NK-92 treated with Interleukin-12 subunit alpha and Interleukin-12 subunit beta, amount 100 ng/mL, for 24 hours (cell line): ENCODE measurements at regions not wholly inside any gene's neighbourhood (a gene's known extent, or its start where the extent isn't known, plus 50 kb on each side); places are given as distances from the start of the nearest gene placed in this dataset.
"Not testable (repeated sequence)": the region's sequence is repeated elsewhere in the genome, so short reads cannot be mapped to it uniquely, and the experiment has no call there.

Source experiments
- DNase-seq: peaks from one replicate; lab custom pipeline; 2025; lab: John Stamatoyannopoulos, UW

GRCh38 chr2:160730296-160730995, 236.8 kb upstream of the RBMS1 start:
- no peak for DNase-seq

GRCh38 chr2:160731415-160731814, 237.8 kb upstream of the RBMS1 start:
- DNase-seq = no peak

- no peak for DNase-seq
Observed at GRCh38 chr2:160731856-160732255, 238.2 kb upstream of the RBMS1 start.

DNA sequence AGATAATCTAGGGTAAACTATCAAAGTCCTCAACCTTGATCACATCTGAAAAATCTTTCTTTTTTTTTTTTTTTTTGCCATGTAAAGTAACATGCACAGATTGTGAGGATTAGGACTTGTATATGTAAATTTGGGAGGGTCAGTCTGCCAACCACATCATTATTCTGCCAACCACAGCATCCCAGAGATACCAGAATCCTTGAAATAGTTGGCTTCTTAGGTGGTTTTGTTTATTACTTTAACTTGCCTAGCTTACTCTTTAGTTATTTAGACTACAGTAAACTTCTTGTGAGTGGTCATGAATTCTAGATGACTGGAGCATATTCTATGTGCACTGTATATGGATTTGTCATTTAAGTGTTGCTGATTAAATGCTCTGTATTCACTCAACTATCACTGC, 242.1 kb upstream of the RBMS1 start:
- DNase-seq = no peak

DNA sequence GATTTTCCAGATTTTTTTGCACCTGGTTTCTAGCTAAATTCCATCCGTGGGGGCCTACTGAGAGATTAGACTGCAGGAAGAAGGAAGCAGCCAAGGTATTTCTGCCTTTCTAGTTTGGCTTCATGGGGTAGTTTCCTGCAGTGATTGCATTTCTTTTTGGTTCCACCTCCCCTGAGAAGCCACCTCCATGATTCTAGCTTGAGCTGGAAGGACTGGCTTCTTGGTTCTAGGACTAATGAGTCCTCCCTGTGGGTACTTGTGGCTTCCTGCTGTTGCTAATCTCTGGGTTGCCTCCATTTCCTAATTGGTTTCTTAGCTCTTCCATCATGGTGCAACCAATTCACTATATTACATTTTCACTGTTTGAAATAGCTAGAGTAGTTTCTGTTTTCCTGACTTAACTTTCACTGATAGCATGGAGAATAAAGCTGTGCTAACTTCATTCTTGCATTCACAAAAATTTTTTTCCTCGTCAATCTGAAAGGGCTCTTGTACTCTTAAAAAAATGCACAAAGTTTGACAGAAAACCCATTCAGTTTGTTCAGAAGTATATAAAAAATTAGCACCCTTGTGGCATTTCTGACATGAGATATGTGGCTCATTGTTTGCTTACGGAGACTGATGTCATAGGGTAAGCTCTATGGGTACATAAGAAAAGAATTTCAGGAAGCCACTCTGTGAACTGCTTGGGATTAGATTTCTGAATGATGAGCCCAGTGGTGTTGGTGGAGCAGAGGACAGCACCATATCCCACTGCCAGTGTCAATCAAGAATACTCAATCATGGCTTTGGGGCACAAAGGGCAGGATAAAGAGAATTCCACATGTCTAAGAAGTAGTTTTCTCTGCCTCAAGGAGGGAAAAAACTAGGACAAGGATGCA, 242.8 kb upstream of the RBMS1 start:
- DNase-seq = no peak

DNA sequence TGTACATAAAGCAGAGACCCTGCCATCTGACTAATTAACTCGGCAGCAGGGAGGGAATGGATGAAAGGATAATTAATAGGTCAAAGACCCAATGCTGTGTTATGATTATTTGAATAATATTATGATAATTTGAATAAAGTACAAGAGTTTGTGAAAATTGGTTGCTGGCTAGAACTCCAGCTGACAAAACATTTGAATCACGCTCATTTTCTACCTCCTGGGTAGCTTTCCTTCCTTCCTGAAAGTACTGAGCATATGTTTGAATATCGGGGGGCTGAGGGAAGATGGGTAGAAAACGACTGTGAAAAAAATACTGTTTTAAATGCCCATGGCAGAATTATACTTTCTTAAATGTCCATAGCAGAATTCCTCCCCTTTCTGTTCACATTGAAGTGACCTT, 243.6 kb upstream of the RBMS1 start:
- no peak for DNase-seq

- DNase-seq = no peak
Observed at GRCh38 chr2:160741271-160741670, 247.7 kb upstream of the RBMS1 start.

GRCh38 chr2:160741815-160742214, 248.2 kb upstream of the RBMS1 start:
- DNase-seq = no peak

DNA sequence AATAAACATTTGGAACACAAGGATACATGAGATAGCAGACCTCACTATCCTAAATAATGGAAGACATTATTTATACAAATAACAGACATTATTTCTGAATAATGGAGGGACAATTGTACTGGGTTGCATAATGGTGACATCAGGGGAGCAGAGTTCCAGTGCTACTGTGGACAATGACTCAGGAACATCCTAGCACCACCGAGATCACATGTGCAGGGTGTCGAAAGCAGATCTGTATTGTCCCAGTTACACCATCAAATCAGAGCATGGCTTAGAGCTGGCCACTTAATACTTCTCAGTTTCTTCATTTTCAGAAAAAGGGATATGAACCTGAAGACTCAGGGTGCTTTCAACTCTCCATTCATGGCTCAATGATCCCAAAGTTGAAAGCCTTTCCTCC, 249.1 kb upstream of the RBMS1 start:
- no peak for DNase-seq

DNA sequence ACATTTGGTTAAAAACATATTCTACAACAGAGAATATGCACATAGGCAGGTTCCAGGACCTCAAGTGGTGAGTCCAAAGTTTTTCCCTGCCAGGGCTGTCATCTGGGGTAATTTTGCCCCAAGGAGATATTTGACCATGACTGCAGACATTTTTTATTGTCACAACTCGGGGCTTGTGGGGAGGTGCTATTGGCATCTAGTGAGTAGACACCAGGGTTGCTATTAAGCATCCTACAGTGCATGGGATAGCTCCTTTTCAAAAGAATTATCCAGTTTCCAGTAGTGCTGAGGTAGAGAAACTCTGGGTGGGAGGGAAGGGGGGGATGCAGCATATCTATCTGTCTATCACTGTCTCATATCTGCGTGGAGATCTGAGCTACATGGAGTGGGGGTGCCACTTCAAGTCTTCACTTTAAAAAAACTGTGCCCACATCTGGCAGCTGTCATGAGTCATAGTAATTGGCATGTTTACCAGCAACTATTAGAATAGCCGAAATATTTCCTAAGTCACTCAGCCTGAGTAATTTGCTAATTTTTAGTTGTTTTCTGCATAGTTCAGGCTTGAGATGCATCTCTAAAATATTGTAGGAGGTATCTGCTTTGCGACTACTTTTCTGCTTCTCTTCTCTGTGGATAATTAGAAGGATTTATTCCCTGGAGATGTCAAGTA, 254.0 kb upstream of the RBMS1 start:
- no peak for DNase-seq

GRCh38 chr2:160751021-160751420, 257.4 kb upstream of the RBMS1 start:
- no peak for DNase-seq

DNA sequence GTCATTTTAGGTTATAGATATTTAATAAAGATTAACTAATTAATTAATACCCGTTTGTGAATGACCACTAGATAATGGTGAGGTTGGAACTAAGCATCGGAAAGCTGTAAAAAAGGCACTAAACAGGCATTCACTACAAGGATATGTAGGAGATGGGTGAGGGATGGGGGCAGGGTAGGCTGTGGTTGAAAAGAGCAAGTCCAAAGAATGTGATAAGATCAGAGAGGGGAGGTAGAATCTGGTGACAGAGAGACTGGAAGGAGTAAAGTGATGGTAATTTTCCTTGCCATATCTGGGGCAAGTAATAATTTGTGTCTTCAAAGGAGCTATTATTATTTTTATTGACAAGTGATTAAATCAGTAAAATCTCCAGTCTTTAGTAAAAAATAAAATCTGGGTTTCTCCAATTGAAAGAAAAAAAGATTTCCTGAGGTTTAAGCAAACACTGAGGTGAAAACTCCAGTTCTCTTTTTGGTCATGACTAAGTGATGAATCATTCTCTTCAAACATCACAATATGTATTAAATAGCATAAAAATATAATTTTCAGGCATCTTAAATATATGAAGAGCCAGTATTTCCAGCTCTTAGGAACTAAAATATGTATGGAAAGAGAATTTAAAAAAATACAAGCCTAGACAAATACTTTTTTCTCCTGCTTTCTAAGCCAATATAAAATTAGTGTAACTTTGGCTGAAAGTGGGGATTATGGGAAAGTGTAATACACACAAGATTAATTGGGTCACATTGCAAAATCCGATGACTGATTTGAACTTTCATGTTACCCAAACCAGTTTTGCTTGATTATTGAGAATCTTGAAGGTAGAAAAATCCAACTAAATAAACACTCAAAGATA, 259.1 kb upstream of the RBMS1 start:
- peak; percentile 8 for DNase-seq

- no peak for DNase-seq
Observed at GRCh38 chr2:160753331-160753654, 259.7 kb upstream of the RBMS1 start.

DNA sequence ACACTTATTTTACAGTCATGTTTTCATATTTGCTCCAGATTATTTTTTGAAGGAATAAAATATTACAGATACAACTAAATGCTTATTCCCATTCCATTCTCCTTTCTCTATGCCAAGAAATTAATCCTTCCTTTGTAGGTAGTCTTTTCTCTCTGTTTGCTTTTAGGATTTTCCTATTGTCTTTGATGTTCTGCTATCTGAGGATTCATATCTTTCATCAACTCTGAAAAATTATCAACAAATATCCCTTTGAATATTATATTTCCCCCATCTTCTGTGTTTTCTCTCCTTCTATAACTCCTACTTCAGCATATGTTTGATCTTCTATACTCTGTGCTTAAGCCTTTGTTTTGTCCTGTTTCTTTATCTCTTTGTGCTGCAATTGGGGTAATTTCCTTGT, 260.4 kb upstream of the RBMS1 start:
- DNase-seq = no peak

DNA sequence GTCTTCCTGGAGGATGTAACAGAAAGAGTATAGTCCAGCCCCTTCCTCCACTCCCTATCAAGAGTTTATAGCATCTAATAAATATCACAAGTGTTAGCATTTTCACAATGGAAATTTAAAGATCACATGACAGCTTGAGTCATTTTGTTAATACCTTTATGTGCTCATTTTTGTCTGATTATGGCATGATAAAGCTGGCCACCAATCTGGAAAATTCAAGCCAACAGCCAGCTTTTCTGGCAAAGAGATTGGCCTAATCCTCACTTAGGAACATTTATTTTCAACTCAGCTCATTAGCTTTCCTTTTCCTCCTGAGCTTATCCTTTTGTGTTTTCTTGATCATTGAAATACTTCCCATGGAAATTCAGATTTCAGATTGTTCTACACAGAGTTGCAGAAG, 262.9 kb upstream of the RBMS1 start:
- no peak for DNase-seq

- DNase-seq = not testable (repeated sequence)
Observed at GRCh38 chr2:160762493-160763128, 269.0 kb upstream of the RBMS1 start.

DNA sequence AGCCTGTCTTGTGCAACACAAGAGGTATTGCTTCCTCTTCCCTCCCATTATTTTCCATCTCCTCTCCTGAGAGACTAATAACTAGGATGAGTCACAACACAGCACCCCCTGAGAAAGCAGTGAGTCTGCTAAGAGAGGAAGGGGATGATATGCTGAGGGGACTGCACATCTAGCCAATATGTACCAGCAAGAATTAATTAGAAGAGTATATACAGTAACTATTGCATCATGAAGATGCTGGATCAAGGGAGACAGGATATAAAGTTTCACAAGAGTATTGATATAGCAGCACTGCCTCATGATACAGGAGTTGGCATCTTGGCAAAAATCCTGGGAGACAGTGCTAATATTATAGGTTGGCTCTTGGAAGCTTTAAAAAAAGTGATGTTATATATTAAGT, 289.9 kb upstream of the RBMS1 start:
- no peak for DNase-seq

DNA sequence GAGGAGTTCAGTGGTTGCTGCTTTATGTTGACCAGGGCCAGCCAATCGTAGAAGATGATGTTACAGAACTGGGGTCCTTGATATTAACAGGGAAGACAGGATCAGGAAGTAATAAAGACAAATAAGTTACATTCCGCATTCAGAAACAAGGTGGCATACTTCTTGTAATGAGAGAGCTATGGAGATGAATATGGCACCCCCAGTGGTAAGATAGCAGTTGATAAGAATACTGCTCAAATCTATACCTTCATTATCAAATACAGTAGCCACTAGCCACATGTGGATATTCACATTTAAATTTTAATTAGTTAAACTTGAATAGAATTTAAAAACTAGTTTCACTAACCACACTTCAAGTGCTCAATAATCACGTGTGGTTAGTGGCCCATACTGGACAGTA, 290.4 kb upstream of the RBMS1 start:
- DNase-seq = no peak

DNA sequence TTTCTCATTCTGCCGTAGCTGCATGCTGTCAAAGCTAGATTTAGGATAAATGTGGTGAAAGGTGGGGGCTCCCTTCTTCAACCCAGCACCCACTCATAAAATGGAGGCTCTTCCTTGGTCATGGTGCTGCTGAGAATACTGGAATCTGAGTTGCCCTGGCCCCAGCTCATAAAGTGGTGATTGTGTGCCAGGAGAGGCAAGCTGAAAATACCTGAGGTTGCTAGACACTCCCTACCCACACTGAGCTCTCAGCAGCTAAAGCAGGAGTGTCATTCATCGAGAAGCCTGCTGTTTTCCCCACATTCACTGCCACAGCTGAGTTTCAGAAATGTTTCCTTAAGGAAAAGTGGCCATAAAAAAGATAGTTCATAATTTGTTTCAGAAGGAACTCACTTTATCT, 297.1 kb upstream of the RBMS1 start:
- DNase-seq = no peak

DNA sequence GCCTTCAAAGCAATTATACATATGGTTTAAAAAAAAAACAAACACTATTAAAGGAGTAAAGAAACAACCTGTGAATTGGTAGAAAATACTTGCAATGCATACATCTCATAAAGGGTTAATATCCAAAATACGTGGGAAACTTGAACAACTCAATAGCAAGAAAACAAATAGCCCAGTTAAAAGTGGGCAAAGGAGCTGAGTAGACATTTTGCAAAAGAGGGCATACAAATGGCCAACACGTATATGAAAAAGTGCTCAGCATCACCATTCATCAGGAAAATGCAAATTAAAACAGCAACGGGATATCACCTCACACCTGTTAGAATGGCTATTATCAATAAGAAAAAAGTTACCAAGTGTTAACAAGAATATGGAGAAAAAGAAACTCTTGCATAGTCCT, 298.3 kb upstream of the RBMS1 start:
- DNase-seq = no peak

DNA sequence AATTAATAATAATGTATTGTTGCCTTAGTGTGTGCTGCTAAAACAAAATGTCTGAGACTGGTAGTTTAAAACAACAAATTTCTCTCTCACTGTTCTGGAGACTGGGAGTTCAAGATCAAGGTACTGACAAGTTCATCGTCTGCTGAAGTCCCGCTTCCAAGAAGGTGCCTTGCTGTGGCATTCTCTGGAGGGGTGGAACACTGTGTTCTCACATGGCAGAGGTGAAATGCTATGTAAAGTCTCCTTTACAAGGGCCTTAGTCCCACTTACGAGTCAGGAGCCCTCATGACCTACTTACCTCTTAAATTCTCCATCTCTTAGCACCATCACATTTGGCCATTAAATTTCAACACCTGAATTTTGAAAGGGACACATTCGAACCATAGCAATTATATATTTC, 299.2 kb upstream of the RBMS1 start:
- no peak for DNase-seq

DNA sequence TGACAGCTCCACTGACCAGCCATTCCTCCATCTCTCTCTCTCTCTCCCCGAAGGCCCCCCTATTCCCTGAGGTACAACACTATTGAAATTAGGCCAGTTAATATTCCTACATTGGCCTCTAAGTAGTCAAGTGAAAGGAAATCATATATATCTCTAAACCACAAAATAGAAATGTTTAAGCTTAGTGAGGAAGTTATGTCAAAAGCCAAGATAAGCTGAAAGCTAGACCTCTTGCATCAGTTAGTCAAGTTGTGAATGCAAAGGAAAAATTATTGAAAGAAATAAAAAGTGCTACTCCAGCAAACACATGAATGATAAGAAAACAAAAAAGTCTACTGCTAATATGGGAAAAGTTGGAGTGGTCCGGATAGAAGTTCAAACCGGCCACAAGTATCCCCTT, 301.3 kb upstream of the RBMS1 start:
- no peak for DNase-seq
